Muscle layer of colon (tissue), 2 donors: ENCODE measurements at regions not wholly inside any gene's neighbourhood (a gene's known extent, or its start where the extent isn't known, plus 50 kb on each side); places are given as distances from the start of the nearest gene placed in this dataset.
"Not testable (repeated sequence)": the region's sequence is repeated elsewhere in the genome, so short reads cannot be mapped to it uniquely, and the experiment has no call there.

Source experiments
- H3K27ac ChIP-seq: one replicate; pipeline ENCODE4 v1.7.0; 2013; ENCODE audit warnings: low read depth, mild to moderate bottlenecking, low read length, moderate library complexity
- H3K27me3 ChIP-seq, 2 donors: one replicate each; pipeline ENCODE4 v1.7.0; 2013; ENCODE audit warnings: low read length in 2 of 2, mild to moderate bottlenecking in 2 of 2; ENCODE audit not compliant: insufficient read depth in 2 of 2, control insufficient read depth in 1 of 2
- H3K36me3 ChIP-seq: one replicate; pipeline ENCODE4 v1.7.0; 2013; ENCODE audit warnings: mild to moderate bottlenecking, low read length; ENCODE audit not compliant: insufficient read depth
- H3K4me1 ChIP-seq: one replicate; pipeline ENCODE4 v1.7.0; 2013; ENCODE audit warnings: mild to moderate bottlenecking, low read length; ENCODE audit not compliant: insufficient read depth
- H3K4me3 ChIP-seq, 2 donors: one replicate each; pipeline ENCODE4 v1.7.0; 2013; ENCODE audit warnings: low read length in 2 of 2, low read depth in 1 of 2, mild to moderate bottlenecking in 1 of 2, moderate library complexity in 1 of 2
- H3K9ac ChIP-seq: one replicate; pipeline ENCODE4 v1.7.0; 2013; ENCODE audit warnings: low read length
- H3K9me3 ChIP-seq: one replicate; pipeline ENCODE4 v1.7.0; 2013; ENCODE audit warnings: mild to moderate bottlenecking, low read length
- donor health status: abdominal sarcoma.
- donor health status: Adenocarcinoma of cecum.

GRCh38 chr6:112853162-112853561 is 506.0 kb downstream of the RFPL4B start:
- no peaks in the 10 kb centered on the region for H3K36me3 ChIP-seq
- no peak overlapping the region for H3K9ac ChIP-seq
- H3K4me3 ChIP-seq: no peak overlapping the region
- H3K4me1 ChIP-seq: no peaks in the 10 kb centered on the region
- H3K27me3 ChIP-seq: no peaks in the 10 kb centered on the region
- no peaks in the 10 kb centered on the region for H3K9me3 ChIP-seq
- no peak overlapping the region for H3K27ac ChIP-seq

- Histone ChIP-seq H3K9ac (no peak overlapping the region), H3K36me3 (no peaks in the 10 kb centered on the region)
These were observed 516.6 kb downstream of the RFPL4B start for GRCh38 chr6:112863753-112864152.

DNA sequence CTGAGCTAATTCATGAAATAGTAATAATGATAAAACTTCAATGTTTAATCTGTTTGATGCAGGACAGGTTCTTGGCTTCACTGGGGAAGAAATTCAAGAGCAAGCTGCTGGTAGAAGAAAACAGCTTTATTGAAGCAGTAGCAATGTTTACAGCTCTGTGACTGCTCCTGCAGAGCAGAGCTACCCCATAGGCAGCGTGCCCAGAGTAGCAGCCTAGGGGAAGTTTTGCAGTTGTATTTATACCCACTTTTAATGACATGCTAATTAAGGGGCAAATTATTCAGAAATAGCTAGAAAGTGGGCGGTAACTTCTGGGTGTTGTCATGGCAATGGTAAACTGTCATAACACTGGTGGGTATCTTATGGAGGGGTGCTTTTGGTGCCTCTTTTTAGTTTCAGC is 518.0 kb downstream of the RFPL4B start:
- Histone ChIP-seq H3K4me1 (no peaks in the 10 kb centered on the region), H3K4me3 (no peak overlapping the region), H3K27me3 (no peaks in the 10 kb centered on the region), H3K27ac (no peak overlapping the region), H3K9ac (no peak overlapping the region), H3K36me3 (no peaks in the 10 kb centered on the region), H3K9me3 (no peaks in the 10 kb centered on the region)

More at GRCh38 chr6:112863753-112864152, 516.6 kb downstream of the RFPL4B start:
- no peaks in the 10 kb centered on the region for H3K9me3 ChIP-seq
- no peak overlapping the region for H3K4me3 ChIP-seq
- no peaks in the 10 kb centered on the region for H3K27me3 ChIP-seq
- no peaks in the 10 kb centered on the region for H3K4me1 ChIP-seq
- no peak overlapping the region for H3K27ac ChIP-seq

- no peak overlapping the region for H3K4me3 ChIP-seq
- no peaks in the 10 kb centered on the region for H3K27me3 ChIP-seq
- H3K9ac ChIP-seq: no peak overlapping the region
- H3K4me1 ChIP-seq: no peaks in the 10 kb centered on the region
- no peaks in the 10 kb centered on the region for H3K36me3 ChIP-seq
- no peaks in the 10 kb centered on the region for H3K9me3 ChIP-seq
- H3K27ac ChIP-seq: no peak overlapping the region
These were observed 527.8 kb downstream of the RFPL4B start for GRCh38 chr6:112874881-112875280.

DNA sequence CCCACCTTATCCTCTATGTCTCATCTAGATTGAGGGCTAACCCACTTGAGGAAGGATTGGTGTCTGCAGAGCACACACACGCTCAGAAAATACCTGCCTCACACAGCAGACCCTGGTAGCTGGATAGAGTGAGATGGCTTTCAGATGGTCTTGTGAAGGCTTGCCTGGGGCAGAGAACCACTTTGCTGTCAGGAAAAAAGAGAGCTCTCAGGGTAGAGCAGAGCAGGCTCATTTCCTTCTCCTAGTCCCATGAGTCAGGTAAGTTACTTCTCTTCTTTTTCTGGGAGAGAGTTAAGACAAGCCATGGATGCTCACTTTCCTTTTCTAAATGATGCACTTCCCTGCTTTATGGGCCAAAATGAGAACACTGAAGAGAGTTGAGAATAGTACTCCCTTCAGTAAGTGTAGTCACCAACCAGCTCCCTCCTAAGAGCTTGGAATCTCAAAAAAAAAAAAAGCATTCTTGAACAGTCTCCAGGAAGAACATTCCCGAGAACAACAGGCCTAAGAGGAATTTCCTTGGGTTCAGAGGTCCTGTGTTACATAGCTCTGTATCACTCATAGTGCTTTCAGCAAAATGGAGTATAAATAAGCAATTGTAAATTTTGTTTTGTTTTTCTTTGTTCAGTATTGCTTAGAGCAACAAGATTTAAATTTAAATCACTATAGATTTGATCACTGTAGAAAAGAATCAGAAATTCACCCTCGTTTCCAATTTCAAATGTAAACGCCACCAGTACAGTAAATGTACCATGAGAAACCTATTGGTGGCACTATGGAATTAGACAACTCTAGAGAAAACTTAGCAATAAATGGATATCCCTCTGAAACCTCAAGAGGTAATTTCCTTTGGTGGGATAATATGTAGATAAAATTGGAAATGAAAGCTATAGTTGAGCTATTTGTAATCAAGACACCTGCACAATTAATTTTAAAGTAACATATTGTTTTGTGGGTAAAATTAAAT is 530.3 kb downstream of the RFPL4B start:
- Histone ChIP-seq H3K4me1 (no peaks in the 10 kb centered on the region), H3K27me3 (no peaks in the 10 kb centered on the region), H3K9ac (no peak overlapping the region), H3K4me3 (no peak overlapping the region), H3K36me3 (no peaks in the 10 kb centered on the region), H3K9me3 (no peaks in the 10 kb centered on the region), H3K27ac (no peak overlapping the region)

- Histone ChIP-seq H3K9me3 (no peaks in the 10 kb centered on the region), H3K4me1 (no peaks in the 10 kb centered on the region), H3K27me3 (no peaks in the 10 kb centered on the region), H3K27ac (no peak overlapping the region), H3K36me3 (no peaks in the 10 kb centered on the region), H3K9ac (no peak overlapping the region), H3K4me3 (no peak overlapping the region)
These were observed 532.8 kb downstream of the RFPL4B start for GRCh38 chr6:112879920-112880413.

- H3K27me3 ChIP-seq: no peaks in the 10 kb centered on the region
- H3K4me3 ChIP-seq: no peak overlapping the region
- H3K27ac ChIP-seq: no peak overlapping the region
- H3K9ac ChIP-seq: no peak overlapping the region
- H3K36me3 ChIP-seq: no peaks in the 10 kb centered on the region
- H3K4me1 ChIP-seq: no peaks in the 10 kb centered on the region
- no peaks in the 10 kb centered on the region for H3K9me3 ChIP-seq
These were observed 533.9 kb downstream of the RFPL4B start for GRCh38 chr6:112881027-112881426.

- no peak overlapping the region for H3K27ac ChIP-seq
- no peak overlapping the region for H3K9ac ChIP-seq
- H3K4me3 ChIP-seq: no peak overlapping the region
- H3K4me1 ChIP-seq: no peaks in the 10 kb centered on the region
- no peaks in the 10 kb centered on the region for H3K9me3 ChIP-seq
- no peaks in the 10 kb centered on the region for H3K36me3 ChIP-seq
- no peaks in the 10 kb centered on the region for H3K27me3 ChIP-seq
These were observed 535.0 kb downstream of the RFPL4B start for GRCh38 chr6:112881828-112882780.

DNA sequence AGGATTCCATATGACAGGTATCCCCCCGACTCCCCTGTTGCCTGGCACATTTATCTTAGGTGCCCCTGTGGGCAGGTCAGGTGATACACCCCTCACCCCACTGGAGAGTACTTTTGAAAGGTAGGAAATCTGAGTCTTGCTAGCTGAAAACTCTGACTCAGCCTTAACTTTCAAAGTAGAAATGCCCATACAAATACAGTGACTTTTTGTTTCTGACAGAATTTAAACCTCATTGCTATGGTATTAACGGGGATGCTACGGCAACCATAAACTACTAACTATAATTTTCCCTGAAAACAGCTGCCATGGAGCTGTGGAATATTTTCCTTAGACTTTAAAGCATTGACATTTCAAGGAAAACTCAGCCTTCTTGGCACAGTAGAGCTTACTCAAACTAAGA is 536.0 kb downstream of the RFPL4B start:
- H3K9ac ChIP-seq: no peak overlapping the region
- H3K9me3 ChIP-seq: no peaks in the 10 kb centered on the region
- H3K36me3 ChIP-seq: no peaks in the 10 kb centered on the region
- H3K27ac ChIP-seq: no peak overlapping the region
- no peaks in the 10 kb centered on the region for H3K27me3 ChIP-seq
- H3K4me3 ChIP-seq: no peak overlapping the region
- H3K4me1 ChIP-seq: no peaks in the 10 kb centered on the region

- no peak overlapping the region for H3K27ac ChIP-seq
- no peaks in the 10 kb centered on the region for H3K4me1 ChIP-seq
- no peak overlapping the region for H3K4me3 ChIP-seq
- no peak overlapping the region for H3K9ac ChIP-seq
- no peaks in the 10 kb centered on the region for H3K9me3 ChIP-seq
- no peaks in the 10 kb centered on the region for H3K27me3 ChIP-seq
- no peaks in the 10 kb centered on the region for H3K36me3 ChIP-seq
These were observed 539.3 kb downstream of the RFPL4B start for GRCh38 chr6:112886415-112886814.

GRCh38 chr6:112887424-112887823 is 540.3 kb downstream of the RFPL4B start:
- H3K4me3 ChIP-seq, H3K36me3 ChIP-seq, H3K4me1 ChIP-seq, H3K9ac ChIP-seq, H3K27ac ChIP-seq, H3K27me3 ChIP-seq, H3K9me3 ChIP-seq: not testable (repeated sequence)
